SJCRH30 (cell line): ENCODE measurements at regions not wholly inside any gene's neighbourhood (a gene's known extent, or its start where the extent isn't known, plus 50 kb on each side); places are given as distances from the start of the nearest gene placed in this dataset.

Source experiments
- DNase-seq, 2 experiments: peaks; one replicate each; pipeline ENCODE4 v3.0.0-alpha.2; 2015 to 2020
- H3K27ac ChIP-seq: fragments of 250-450 bp; sonication (Bioruptor Pico); 2 replicates; pipeline ENCODE4 v1.5.1; 2020; ENCODE audit warnings: mild to moderate bottlenecking, moderate library complexity
- H3K27me3 ChIP-seq: fragments of 250-450 bp; sonication (Bioruptor Pico); 2 replicates; pipeline ENCODE4 v1.5.1; 2020; ENCODE audit warnings: mild to moderate bottlenecking, moderate library complexity
- H3K36me3 ChIP-seq: fragments of 250-450 bp; sonication (Bioruptor Pico); 2 replicates; pipeline ENCODE4 v1.5.1; 2020; ENCODE audit warnings: mild to moderate bottlenecking, moderate library complexity
- H3K4me1 ChIP-seq: fragments of 250-450 bp; sonication (Bioruptor Pico); 2 replicates; pipeline ENCODE4 v1.5.1; 2020; ENCODE audit warnings: mild to moderate bottlenecking, moderate library complexity
- H3K4me3 ChIP-seq: fragments of 250-450 bp; sonication (Bioruptor Pico); 2 replicates; pipeline ENCODE4 v1.5.1; 2020; ENCODE audit warnings: mild to moderate bottlenecking, moderate library complexity
- H3K9me3 ChIP-seq: fragments of 250-450 bp; sonication (Bioruptor Pico); replicated peaks from 2 replicates; pipeline ENCODE4 v1.5.1; 2020; ENCODE audit warnings: mild to moderate bottlenecking, moderate library complexity

DNA sequence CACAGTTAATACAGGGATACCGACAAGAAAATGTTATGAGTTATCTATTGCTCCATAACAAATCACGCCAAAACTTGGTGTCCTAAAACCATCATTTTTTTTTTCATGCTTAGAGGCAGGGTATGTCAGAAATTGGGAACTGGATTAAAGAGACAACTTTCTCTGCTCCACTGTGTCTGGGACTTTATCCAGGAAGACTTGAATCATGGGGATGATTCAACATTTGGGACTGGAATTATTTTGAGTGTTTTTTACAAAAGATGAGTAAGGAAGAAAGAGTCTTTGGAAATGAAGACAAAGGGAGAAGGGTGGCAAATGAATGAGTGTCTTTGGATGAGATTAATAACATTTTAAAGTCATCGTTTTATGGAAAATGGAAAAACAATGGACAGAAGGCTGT lies 1883.7 kb upstream of the C9orf72 start:
- Histone ChIP-seq H3K27ac (no peak overlapping the region), H3K9me3 (no peaks in the 10 kb centered on the region), H3K36me3 (no peaks in the 10 kb centered on the region), H3K4me1 (no peaks in the 10 kb centered on the region), H3K27me3 (no peaks in the 10 kb centered on the region), H3K4me3 (no peak overlapping the region)
- DNase-seq, result no peak

DNA sequence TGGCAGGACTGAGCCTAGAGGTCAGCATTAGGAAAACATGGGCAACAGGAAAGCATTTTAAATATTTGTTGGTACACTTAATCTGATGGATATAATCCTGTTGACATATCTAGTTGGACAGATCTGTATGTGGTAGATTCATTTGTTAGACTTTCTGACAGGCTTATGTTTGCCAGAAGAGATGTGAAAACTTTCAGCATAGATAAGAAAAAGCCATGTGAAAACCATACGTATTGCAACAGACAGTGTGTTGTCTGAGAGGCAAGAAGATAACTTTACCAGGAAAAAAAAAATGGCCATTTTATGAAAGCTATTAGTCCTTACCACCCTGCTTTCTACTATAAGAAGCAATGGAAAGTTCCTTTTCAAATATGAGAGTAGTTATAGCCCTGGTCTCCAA lies 1902.2 kb upstream of the C9orf72 start:
- Histone ChIP-seq H3K36me3 (no peaks in the 10 kb centered on the region), H3K27ac (no peak overlapping the region), H3K4me1 (no peaks in the 10 kb centered on the region), H3K4me3 (no peak overlapping the region), H3K9me3 (no peaks in the 10 kb centered on the region), H3K27me3 (no peaks in the 10 kb centered on the region)
- no peak for DNase-seq

DNA sequence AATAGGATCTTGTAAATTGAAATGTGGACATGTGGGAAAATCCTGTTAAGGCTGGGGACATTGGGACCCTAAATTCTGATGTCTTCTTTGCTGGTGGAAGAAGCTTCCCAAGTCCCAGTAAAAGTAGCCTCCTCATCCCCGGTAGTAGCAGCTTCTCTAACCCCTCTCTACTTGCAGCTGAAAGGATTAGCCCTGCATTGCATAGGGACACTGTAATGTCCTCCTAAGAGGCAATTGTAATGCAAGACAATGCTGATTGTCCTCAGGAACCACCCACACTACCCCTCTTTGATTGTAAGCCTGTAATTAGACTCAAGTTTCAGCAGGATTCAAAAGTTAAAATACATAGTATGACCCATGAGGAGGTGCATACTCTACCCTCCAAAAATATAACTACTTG lies 1938.4 kb upstream of the C9orf72 start:
- Histone ChIP-seq H3K36me3 (no peaks in the 10 kb centered on the region), H3K4me3 (no peak overlapping the region), H3K9me3 (no peaks in the 10 kb centered on the region), H3K27ac (no peak overlapping the region), H3K4me1 (no peaks in the 10 kb centered on the region), H3K27me3 (no peaks in the 10 kb centered on the region)
- DNase-seq, result no peak

DNA sequence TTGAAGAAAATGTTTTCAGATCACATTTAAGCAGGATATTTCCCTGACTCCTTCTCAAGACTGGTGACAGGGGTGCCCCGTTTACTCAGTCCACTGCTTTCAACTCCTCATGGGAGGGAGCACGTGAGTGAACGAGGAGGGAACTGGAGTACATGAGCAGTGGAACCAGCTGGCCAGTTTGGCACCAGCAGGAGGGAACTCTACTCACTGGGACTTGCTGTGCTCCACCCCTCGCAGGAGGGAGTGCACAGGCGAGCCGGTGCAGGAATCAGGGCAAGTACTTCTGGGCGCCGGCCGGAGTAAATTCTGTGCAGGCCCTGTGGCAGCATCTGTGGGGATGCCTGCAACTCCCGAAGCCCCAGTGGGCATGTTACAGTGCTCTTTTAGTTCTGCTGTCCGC lies 1941.1 kb upstream of the C9orf72 start:
- no peak overlapping the region for H3K27ac ChIP-seq
- no peaks in the 10 kb centered on the region for H3K4me1 ChIP-seq
- H3K27me3 ChIP-seq, result no peaks in the 10 kb centered on the region
- H3K36me3 ChIP-seq, result no peaks in the 10 kb centered on the region
- no peaks in the 10 kb centered on the region for H3K9me3 ChIP-seq
- no peak for DNase-seq
- no peak overlapping the region for H3K4me3 ChIP-seq

DNA sequence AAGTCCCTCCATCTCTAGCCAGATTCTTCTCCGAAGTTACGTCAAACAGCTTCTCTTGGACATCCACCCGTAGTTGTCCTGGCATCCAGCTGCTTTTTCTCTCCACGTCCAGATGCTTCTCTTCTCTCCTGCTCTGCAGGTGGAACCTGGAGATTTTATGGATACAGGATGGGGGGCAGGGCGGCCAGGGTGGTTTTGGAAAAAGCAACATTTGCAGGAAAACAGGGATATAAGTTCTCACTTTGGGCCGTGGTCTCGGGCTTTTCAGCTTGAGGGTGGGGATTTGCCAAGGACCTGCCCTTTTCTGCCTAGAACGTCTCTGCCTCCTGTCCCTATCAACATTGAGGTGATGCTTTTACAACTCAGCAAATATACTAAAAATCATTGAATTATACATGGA lies 1941.6 kb upstream of the C9orf72 start:
- DNase-seq, result no peak
- H3K27me3 ChIP-seq, result no peaks in the 10 kb centered on the region
- no peak overlapping the region for H3K27ac ChIP-seq
- no peaks in the 10 kb centered on the region for H3K36me3 ChIP-seq
- no peaks in the 10 kb centered on the region for H3K4me1 ChIP-seq
- no peaks in the 10 kb centered on the region for H3K9me3 ChIP-seq
- no peak overlapping the region for H3K4me3 ChIP-seq

GRCh38 chr9:29548436-29548835 lies 1975.2 kb upstream of the C9orf72 start:
- no peak for DNase-seq
- Histone ChIP-seq H3K9me3 (no peaks in the 10 kb centered on the region), H3K4me3 (no peak overlapping the region), H3K27ac (no peak overlapping the region), H3K27me3 (no peaks in the 10 kb centered on the region), H3K36me3 (no peaks in the 10 kb centered on the region), H3K4me1 (no peaks in the 10 kb centered on the region)

DNA sequence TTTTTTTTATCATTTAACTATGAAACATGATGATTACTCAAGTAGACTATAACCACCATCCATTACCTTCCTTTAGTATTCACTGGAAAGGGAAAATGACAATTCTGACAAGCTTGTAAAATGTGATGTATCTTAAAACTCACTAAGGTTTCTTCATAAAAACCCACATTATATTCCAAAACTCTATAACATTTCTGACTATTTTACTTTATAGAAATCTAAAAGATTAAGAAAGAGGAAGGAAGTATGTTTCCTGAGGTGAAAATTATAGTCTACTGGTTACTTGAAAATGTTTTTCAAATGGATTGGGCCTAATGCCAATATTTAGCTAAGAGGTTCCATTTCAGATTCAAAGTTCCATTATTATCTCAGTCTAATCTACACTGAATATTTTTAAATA lies 1982.2 kb upstream of the C9orf72 start:
- Histone ChIP-seq H3K36me3 (no peaks in the 10 kb centered on the region), H3K9me3 (no peaks in the 10 kb centered on the region), H3K27me3 (no peaks in the 10 kb centered on the region), H3K27ac (no peak overlapping the region), H3K4me1 (no peaks in the 10 kb centered on the region), H3K4me3 (no peak overlapping the region)
- DNase-seq, result no peak

- no peaks in the 10 kb centered on the region for H3K4me1 ChIP-seq
These were observed 1983.0 kb upstream of the C9orf72 start for GRCh38 chr9:29556317-29556716.

GRCh38 chr9:29556746-29557145 lies 1983.5 kb upstream of the C9orf72 start:
- H3K27me3 ChIP-seq, result no peaks in the 10 kb centered on the region
- no peak for DNase-seq
- H3K4me3 ChIP-seq, result no peak overlapping the region
- H3K9me3 ChIP-seq, result no peaks in the 10 kb centered on the region
- H3K4me1 ChIP-seq, result no peaks in the 10 kb centered on the region
- no peaks in the 10 kb centered on the region for H3K36me3 ChIP-seq
- H3K27ac ChIP-seq, result no peak overlapping the region

More at GRCh38 chr9:29556317-29556716, 1983.0 kb upstream of the C9orf72 start:
- DNase-seq, result no peak
- Histone ChIP-seq H3K9me3 (no peaks in the 10 kb centered on the region), H3K27me3 (no peaks in the 10 kb centered on the region), H3K36me3 (no peaks in the 10 kb centered on the region), H3K4me3 (no peak overlapping the region), H3K27ac (no peak overlapping the region)

DNA sequence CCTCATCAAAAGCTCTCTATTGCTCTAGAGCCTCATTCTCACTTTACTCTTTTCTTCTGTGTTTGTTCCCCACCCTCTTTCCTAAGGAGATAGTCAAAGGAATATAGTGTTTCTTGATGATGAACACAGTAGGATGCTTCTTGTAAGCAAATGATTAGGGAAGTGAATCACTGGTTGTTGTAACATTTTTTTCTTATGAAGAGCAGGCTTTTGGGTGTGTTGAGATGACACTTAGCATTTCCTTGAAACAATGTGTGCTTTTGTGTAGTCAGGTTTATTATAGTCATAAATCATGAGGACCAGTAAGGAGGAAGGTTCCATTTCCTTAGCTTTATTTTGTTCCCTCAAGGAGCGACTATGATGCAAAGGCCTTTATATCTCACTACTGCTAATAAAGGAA lies 1991.3 kb upstream of the C9orf72 start:
- no peak for DNase-seq
- no peaks in the 10 kb centered on the region for H3K9me3 ChIP-seq
- H3K4me3 ChIP-seq, result no peak overlapping the region
- no peaks in the 10 kb centered on the region for H3K27me3 ChIP-seq
- H3K36me3 ChIP-seq, result no peaks in the 10 kb centered on the region
- H3K4me1 ChIP-seq, result no peaks in the 10 kb centered on the region
- no peak overlapping the region for H3K27ac ChIP-seq

DNA sequence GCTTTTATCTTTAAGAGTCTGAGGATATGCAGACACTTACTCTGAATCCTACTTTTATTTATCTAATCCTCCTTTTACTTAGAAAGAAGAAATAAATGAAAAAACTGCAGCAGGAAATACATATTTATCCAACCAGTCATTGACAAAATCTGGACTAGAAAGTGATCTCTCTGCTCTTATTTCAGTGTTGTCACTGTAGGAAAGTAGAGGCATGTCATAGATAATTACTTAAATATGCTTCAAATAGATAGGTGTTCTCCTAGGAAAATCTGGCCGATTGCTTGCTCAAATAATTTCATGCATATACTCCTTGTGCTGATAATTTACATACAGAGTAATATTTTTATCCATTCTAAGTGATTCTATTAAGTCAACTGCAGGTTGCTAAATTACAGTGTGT lies 2001.9 kb upstream of the C9orf72 start:
- no peak overlapping the region for H3K4me3 ChIP-seq
- DNase-seq, result no peak
- no peaks in the 10 kb centered on the region for H3K4me1 ChIP-seq
- H3K9me3 ChIP-seq, result no peaks in the 10 kb centered on the region
- H3K27ac ChIP-seq, result no peak overlapping the region
- no peaks in the 10 kb centered on the region for H3K36me3 ChIP-seq
- H3K27me3 ChIP-seq, result no peaks in the 10 kb centered on the region

DNA sequence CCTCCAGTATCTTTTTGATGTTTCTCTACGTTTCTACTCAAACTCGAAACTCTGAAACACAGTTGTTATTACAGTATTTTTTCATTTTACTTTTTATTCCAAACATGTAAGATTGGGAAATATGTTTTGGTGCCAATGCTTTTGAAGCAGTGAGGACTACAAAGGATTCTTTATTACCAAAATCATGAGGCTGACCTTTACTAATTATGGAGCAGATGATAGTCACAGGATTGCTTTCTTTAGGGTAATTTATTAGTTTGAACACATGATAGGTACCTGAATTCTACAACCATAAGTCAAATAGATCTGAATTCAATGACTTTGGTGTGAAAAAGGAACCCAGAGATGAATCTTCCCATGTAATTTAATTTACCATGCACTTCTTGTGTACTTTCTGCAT lies 2015.1 kb upstream of the C9orf72 start:
- no peak overlapping the region for H3K27ac ChIP-seq
- H3K27me3 ChIP-seq, result no peaks in the 10 kb centered on the region
- no peak for DNase-seq
- H3K4me1 ChIP-seq, result no peaks in the 10 kb centered on the region
- no peaks in the 10 kb centered on the region for H3K9me3 ChIP-seq
- H3K36me3 ChIP-seq, result no peaks in the 10 kb centered on the region
- no peak overlapping the region for H3K4me3 ChIP-seq

DNA sequence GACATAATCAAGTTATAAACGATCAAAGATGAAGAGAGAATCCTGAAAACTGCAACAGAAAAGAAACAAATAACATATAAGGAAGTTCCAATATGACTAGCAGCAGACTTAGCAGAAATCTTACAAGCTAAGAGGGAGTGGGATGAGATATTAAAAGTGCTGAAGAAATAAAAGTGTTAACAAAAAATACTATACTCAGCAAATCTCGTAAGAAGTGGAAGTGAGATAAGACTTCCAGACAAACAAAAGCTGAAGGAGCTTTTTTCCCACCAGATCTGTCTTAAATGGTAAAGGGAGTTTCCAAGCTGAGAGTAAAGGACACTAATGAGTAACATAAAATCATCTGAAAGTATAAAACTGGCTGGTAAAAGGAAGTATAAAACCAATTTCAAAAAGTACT lies 2036.0 kb upstream of the C9orf72 start:
- Histone ChIP-seq H3K36me3 (no peaks in the 10 kb centered on the region), H3K27ac (no peak overlapping the region), H3K27me3 (no peaks in the 10 kb centered on the region), H3K4me1 (peaks cover 8% of the 10 kb centered on the region), H3K9me3 (no peaks in the 10 kb centered on the region), H3K4me3 (no peak overlapping the region)
- DNase-seq, result no peak

- Histone ChIP-seq H3K4me3 (no peak overlapping the region), H3K4me1 (peaks cover 8% of the 10 kb centered on the region), H3K27me3 (no peaks in the 10 kb centered on the region), H3K27ac (no peak overlapping the region), H3K36me3 (no peaks in the 10 kb centered on the region), H3K9me3 (no peaks in the 10 kb centered on the region)
- no peak for DNase-seq
These were observed 2040.5 kb upstream of the C9orf72 start for GRCh38 chr9:29613773-29614172.

- H3K4me3 ChIP-seq, result no peak overlapping the region
- no peaks in the 10 kb centered on the region for H3K9me3 ChIP-seq
- no peaks in the 10 kb centered on the region for H3K27me3 ChIP-seq
- no peak overlapping the region for H3K27ac ChIP-seq
- peaks cover 8% of the 10 kb centered on the region for H3K4me1 ChIP-seq
- H3K36me3 ChIP-seq, result no peaks in the 10 kb centered on the region
- no peak for DNase-seq
These were observed 2043.6 kb upstream of the C9orf72 start for GRCh38 chr9:29616844-29617243.

DNA sequence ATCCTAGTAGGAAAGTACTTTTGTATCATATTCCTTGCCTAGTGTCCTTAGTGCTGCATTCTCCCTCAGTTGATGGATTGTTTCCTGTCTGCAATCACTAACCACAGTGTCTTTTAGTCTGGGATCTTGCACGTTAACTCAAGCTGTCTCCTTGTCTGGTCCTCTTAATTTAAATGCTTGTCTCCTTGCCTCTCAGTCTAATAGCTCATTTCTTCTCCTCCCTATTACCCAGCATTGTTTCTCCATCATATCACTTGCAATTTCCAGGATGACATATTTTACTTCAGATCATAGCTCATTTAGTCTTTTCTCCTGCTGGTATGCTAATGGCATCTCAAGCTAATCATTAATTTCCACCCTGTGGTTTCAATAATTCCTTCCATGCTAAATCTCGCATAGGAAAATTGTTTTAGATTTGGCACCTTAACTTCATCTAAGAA lies 2052.0 kb upstream of the C9orf72 start:
- Histone ChIP-seq H3K27ac (no peak overlapping the region), H3K4me3 (no peak overlapping the region), H3K4me1 (peaks cover 8% of the 10 kb centered on the region; the same call in 1 of the 2 replicates), H3K9me3 (no peaks in the 10 kb centered on the region), H3K27me3 (no peaks in the 10 kb centered on the region), H3K36me3 (no peaks in the 10 kb centered on the region)
- peak in 1 of 2 experiments; percentile 7 for DNase-seq

DNA sequence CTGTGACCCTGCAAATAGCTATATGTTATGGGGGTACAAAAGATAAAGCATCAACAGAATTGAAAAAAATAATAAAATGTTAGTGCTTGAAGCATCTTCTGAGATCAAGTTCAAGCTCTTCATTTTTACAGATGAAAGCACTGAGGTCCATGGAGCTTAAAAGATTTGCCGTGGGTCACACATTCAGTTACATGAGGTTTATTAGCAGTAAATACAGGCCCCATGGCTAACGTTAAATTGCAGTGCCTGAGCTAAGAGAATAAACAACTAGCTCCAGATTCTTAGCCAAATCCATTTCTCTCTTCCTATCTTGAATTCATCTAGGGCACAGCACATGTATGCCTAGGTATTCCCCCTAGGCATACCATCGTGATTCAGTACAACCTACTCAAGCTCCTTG lies 2052.7 kb upstream of the C9orf72 start:
- H3K36me3 ChIP-seq, result no peaks in the 10 kb centered on the region
- no peaks in the 10 kb centered on the region for H3K27me3 ChIP-seq
- H3K27ac ChIP-seq, result no peak overlapping the region
- H3K4me3 ChIP-seq, result no peak overlapping the region
- H3K4me1 ChIP-seq, result peaks cover 8% of the 10 kb centered on the region; the same call in 1 of the 2 replicates
- H3K9me3 ChIP-seq, result no peaks in the 10 kb centered on the region
- DNase-seq, result no peak
